A549 (cell line): ENCODE measurements at regions not wholly inside any gene's neighbourhood (a gene's known extent, or its start where the extent isn't known, plus 50 kb on each side); places are given as distances from the start of the nearest gene placed in this dataset.

ENCODE experiments used
- ATAC-seq, 2 experiments: fragments of 200-7000 bp in 1 of 2; fragments of >200 bp in 1 of 2; cut with Nextera tagmentation in 1 of 2; cut with Tn5 transposase in 1 of 2; 3 replicates each; pipeline versions ENCODE4 v1.8.0 to v1.9.1; 2018 to 2020; ENCODE audit warnings: mild to moderate bottlenecking in 1 of 2, moderate library complexity in 1 of 2
- CTCF ChIA-PET: fragments of 300-600 bp; sonication (Branson Sonifier 250); formaldehyde crosslinking; extraction: SDS; loops from one replicate; lab custom pipeline; 2021; ENCODE audit warnings: antibody characterized with exemption, inconsistent platforms; lab: Yijun Ruan, JAX
- POLR2A ChIA-PET: fragments of 350-600 bp; formaldehyde crosslinking; extraction: SDS; loops from one replicate; lab custom pipeline; 2021; ENCODE audit warnings: antibody characterized with exemption, inconsistent platforms; lab: Yijun Ruan, JAX
- DNase-seq, 2 experiments: peaks; one replicate each; pipeline versions ENCODE4 v3.0.0 to v3.0.0-alpha.2; 2011 to 2016; ENCODE audit warnings: low read depth in 1 of 2, low spot score in 1 of 2
- FAIRE-seq: peaks from 2 replicates; lab custom pipeline; 2011; peaks lifted over from hg19 to GRCh38; lab: Jason Lieb, UNC
- H3K27ac ChIP-seq, 2 experiments: fragments of >200 bp; sonication (Bioruptor Twin); formaldehyde crosslinking; 3 replicates each; pipeline ENCODE4 v1.5.1; 2016 to 2017
- H3K4me1 ChIP-seq: fragments of >200 bp; sonication (Bioruptor Twin); formaldehyde crosslinking; 3 replicates; pipeline ENCODE4 v1.6.1; 2016
- H3K4me2 ChIP-seq: fragments of >200 bp; sonication (Bioruptor Twin); formaldehyde crosslinking; 3 replicates; pipeline ENCODE4 v1.6.1; 2016
- H3K4me3 ChIP-seq: fragments of >200 bp; sonication (Bioruptor Twin); formaldehyde crosslinking; 3 replicates; pipeline ENCODE4 v1.5.1; 2016
- H3K9me3 ChIP-seq: fragments of >200 bp; sonication (Bioruptor Twin); formaldehyde crosslinking; 3 replicates; pipeline ENCODE4 v1.6.1; 2016
- ATOH8 ChIP-seq: fragments of 250-450 bp; sonication (Bioruptor Pico); IDR thresholded peaks from 2 replicates; pipeline ENCODE4 v1.5.0; 2020; ENCODE audit warnings: low read depth, mild to moderate bottlenecking, moderate library complexity
- FOSB ChIP-seq: fragments of 250-450 bp; sonication (Bioruptor Pico); IDR thresholded peaks from 2 replicates; pipeline ENCODE4 v1.5.0; 2020; ENCODE audit warnings: mild to moderate bottlenecking, moderate library complexity
- FOSL2 ChIP-seq, 2 experiments: fragments of 450-650 bp in 1 of 2; fragments of >200 bp in 1 of 2; sonication (Bioruptor Twin) in 1 of 2; formaldehyde crosslinking; IDR thresholded peaks; 2 replicates each; pipeline versions ENCODE4 v1.5.0 to v1.6.1; 2016 to 2020; ENCODE audit warnings: mild to moderate bottlenecking in 1 of 2, moderate library complexity in 1 of 2
- FOXS1 ChIP-seq: fragments of 250-450 bp; sonication (Bioruptor Pico); IDR thresholded peaks from 2 replicates; pipeline ENCODE4 v1.5.0; 2020; ENCODE audit warnings: mild to moderate bottlenecking, moderate library complexity
- GATA3 ChIP-seq: IDR thresholded peaks from 2 replicates; pipeline ENCODE4 v1.6.1; 2012; ENCODE audit warnings: borderline replicate concordance
- HMGXB4 ChIP-seq: fragments of 250-450 bp; sonication (Bioruptor Pico); IDR thresholded peaks from 2 replicates; pipeline ENCODE4 v1.5.0; 2021; ENCODE audit warnings: mild to moderate bottlenecking, moderate library complexity, borderline replicate concordance
- HOXB5 ChIP-seq: fragments of 250-450 bp; sonication (Bioruptor Pico); IDR thresholded peaks from 2 replicates; pipeline ENCODE4 v1.5.0; 2020; ENCODE audit warnings: mild to moderate bottlenecking, moderate library complexity
- JUNB ChIP-seq: fragments of >200 bp; sonication (Bioruptor Twin); formaldehyde crosslinking; IDR thresholded peaks from 2 replicates; pipeline ENCODE4 v1.6.1; 2016
- KDM5A ChIP-seq: fragments of 200-600 bp; sonication (generic); IDR thresholded peaks from 2 replicates; pipeline ENCODE4 v1.6.1; 2016; ENCODE audit warnings: antibody characterized with exemption, mild to moderate bottlenecking
- MAFK ChIP-seq: fragments of 450-650 bp; IDR thresholded peaks from 2 replicates; pipeline ENCODE4 v1.6.1; 2014; ENCODE audit not compliant: partially characterized antibody
- MAZ ChIP-seq: fragments of 150-350 bp; IDR thresholded peaks from 2 replicates; pipeline ENCODE4 v1.6.1; 2014; ENCODE audit warnings: antibody characterized with exemption, low read depth, low read length, borderline replicate concordance
- SREBF2 ChIP-seq: fragments of 450-650 bp; IDR thresholded peaks from 2 replicates; pipeline ENCODE4 v1.6.1; 2014; ENCODE audit warnings: mild to moderate bottlenecking, moderate library complexity
- TFCP2L1 ChIP-seq: fragments of 250-450 bp; sonication (Bioruptor Pico); IDR thresholded peaks from 2 replicates; pipeline ENCODE4 v1.5.0; 2021; ENCODE audit warnings: mild to moderate bottlenecking
- TP53 ChIP-seq: fragments of 250-450 bp; sonication (Bioruptor Pico); IDR thresholded peaks from 2 replicates; pipeline ENCODE4 v1.5.0; 2021; ENCODE audit warnings: mild to moderate bottlenecking, moderate library complexity
- ZNF302 ChIP-seq: fragments of 250-450 bp; sonication (Bioruptor Pico); IDR thresholded peaks from 2 replicates; pipeline ENCODE4 v1.9.0; 2021; ENCODE audit warnings: inconsistent platforms, mild to moderate bottlenecking, moderate library complexity
- ZSCAN20 ChIP-seq: fragments of 250-450 bp; sonication (Bioruptor Pico); IDR thresholded peaks from 2 replicates; pipeline ENCODE4 v1.8.0; 2022; ENCODE audit warnings: mild to moderate bottlenecking, moderate library complexity
- WGBS: methylation state at CpG from one replicate; pipeline ENCODE4 v1.1.6; 2017; ENCODE audit errors: missing lambda C conversion rate; 5-methylcytosine and 5-hydroxymethylcytosine counted together
- TF ChIP-seq, protein P1 (sequence below): fragments of 200-600 bp; sonication (generic); IDR thresholded peaks from 2 replicates; pipeline ENCODE4 v1.6.1; 2016; ENCODE audit warnings: antibody characterized with exemption, mild to moderate bottlenecking, moderate library complexity
- TF ChIP-seq, protein P2 (sequence below): fragments of >200 bp; sonication (Bioruptor Twin); formaldehyde crosslinking; IDR thresholded peaks from 2 replicates; pipeline ENCODE4 v1.6.1; 2016

GRCh38 chr3:139729300-139729699, 51.5 kb upstream of the NMNAT3 start (continued):
- TF ChIP-seq, protein P1, sequence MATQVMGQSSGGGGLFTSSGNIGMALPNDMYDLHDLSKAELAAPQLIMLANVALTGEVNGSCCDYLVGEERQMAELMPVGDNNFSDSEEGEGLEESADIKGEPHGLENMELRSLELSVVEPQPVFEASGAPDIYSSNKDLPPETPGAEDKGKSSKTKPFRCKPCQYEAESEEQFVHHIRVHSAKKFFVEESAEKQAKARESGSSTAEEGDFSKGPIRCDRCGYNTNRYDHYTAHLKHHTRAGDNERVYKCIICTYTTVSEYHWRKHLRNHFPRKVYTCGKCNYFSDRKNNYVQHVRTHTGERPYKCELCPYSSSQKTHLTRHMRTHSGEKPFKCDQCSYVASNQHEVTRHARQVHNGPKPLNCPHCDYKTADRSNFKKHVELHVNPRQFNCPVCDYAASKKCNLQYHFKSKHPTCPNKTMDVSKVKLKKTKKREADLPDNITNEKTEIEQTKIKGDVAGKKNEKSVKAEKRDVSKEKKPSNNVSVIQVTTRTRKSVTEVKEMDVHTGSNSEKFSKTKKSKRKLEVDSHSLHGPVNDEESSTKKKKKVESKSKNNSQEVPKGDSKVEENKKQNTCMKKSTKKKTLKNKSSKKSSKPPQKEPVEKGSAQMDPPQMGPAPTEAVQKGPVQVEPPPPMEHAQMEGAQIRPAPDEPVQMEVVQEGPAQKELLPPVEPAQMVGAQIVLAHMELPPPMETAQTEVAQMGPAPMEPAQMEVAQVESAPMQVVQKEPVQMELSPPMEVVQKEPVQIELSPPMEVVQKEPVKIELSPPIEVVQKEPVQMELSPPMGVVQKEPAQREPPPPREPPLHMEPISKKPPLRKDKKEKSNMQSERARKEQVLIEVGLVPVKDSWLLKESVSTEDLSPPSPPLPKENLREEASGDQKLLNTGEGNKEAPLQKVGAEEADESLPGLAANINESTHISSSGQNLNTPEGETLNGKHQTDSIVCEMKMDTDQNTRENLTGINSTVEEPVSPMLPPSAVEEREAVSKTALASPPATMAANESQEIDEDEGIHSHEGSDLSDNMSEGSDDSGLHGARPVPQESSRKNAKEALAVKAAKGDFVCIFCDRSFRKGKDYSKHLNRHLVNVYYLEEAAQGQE = no peak

GRCh38 chr3:139728414-139728813, 50.6 kb upstream of the NMNAT3 start:
- Histone ChIP-seq H3K27ac (no peak overlapping the region), H3K4me2 (peak overlapping the region; percentile 17; the same call in 1 of the 3 replicates), H3K9me3 (no peaks in the 10 kb centered on the region), H3K4me1 (peaks cover 5% of the 10 kb centered on the region; the same call in 1 of the 3 replicates), H3K4me3 (no peak overlapping the region)
- ChIA-PET POLR2A (no interaction called here), CTCF (no interaction called here)
- ATAC-seq (peak in 1 of 2 experiments; percentile 57; a peak in 3 of 6 replicates), FAIRE-seq (no peak), DNase-seq (peak; percentile 3 to 12)
- no peak for TF ChIP-seq ZSCAN20
- TF ChIP-seq MAFK = no peak
- TF ChIP-seq SREBF2 = no peak
- TF ChIP-seq TP53 (CRISPR knock-in tag) = no peak
- no peak for TF ChIP-seq ZNF302 (CRISPR knock-in tag)
- no peak for TF ChIP-seq TFCP2L1 (CRISPR knock-in tag)
- no peak for TF ChIP-seq FOSL2 (IDR thresholded peaks at IDR 0.05)
- no peak for TF ChIP-seq FOSL2 (CRISPR knock-in tag; IDR thresholded peaks at IDR 0.05)
- no peak for TF ChIP-seq FOSB (CRISPR knock-in tag)
- TF ChIP-seq ATOH8 (CRISPR knock-in tag) = no peak
- TF ChIP-seq, protein P2, sequence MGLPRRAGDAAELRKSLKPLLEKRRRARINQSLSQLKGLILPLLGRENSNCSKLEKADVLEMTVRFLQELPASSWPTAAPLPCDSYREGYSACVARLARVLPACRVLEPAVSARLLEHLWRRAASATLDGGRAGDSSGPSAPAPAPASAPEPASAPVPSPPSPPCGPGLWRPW = no peak
- no peak for TF ChIP-seq HOXB5
- TF ChIP-seq FOXS1 (CRISPR knock-in tag) = no peak
- TF ChIP-seq GATA3 = no peak
- no peak for TF ChIP-seq JUNB
- no peak for TF ChIP-seq HMGXB4 (CRISPR knock-in tag)
- TF ChIP-seq KDM5A = no peak
- TF ChIP-seq MAZ = no peak
- TF ChIP-seq, protein P1 = no peak
- WGBS = 38% methylated on average over 4 of the region's 5 CpGs
